ENCODE measurements at regions not wholly inside any gene's neighbourhood (a gene's known extent, or its start where the extent isn't known, plus 50 kb on each side); places are given as distances from the start of the nearest gene placed in this dataset.
"Not testable (repeated sequence)": the region's sequence is repeated elsewhere in the genome, so short reads cannot be mapped to it uniquely, and the experiment has no call there.

GRCh38 chr6:86192123-86192522 is 549.4 kb upstream of the SYNCRIP start:
- Histone ChIP-seq H4K20me1 (ENCODE audit: low read length) (no peaks in the 10 kb centered on the region), H3K4me1 (ENCODE audit: insufficient read depth, low read length) (no peaks in the 10 kb centered on the region), H2AFZ (ENCODE audit: low read length) (no peak overlapping the region), H3K9me2 (replicated peaks; ENCODE audit: low read length) (no peaks in the 10 kb centered on the region), H3K27me3 (ENCODE audit: low read length) (no peaks in the 10 kb centered on the region), H3K4me2 (ENCODE audit: low read length) (no peak overlapping the region), H3K9ac (ENCODE audit: low read length) (no peak overlapping the region), H3K36me3 (ENCODE audit: low read depth, low read length) (no peaks in the 10 kb centered on the region), H3K27ac (ENCODE audit: low read length) (no peak overlapping the region), H3F3A (ENCODE audit: low read length, unreplicated experiment) (no peaks in the 10 kb centered on the region), H3K79me2 (ENCODE audit: low read length) (no peaks in the 10 kb centered on the region), H3K4me3 (ENCODE audit: low read length) (no peak overlapping the region), H3K9me3 (ENCODE audit: low read length) (no peaks in the 10 kb centered on the region)
- BruUV-seq (replicated peaks): no TSS peak
- intact Hi-C loops (cut with micrococcal nuclease): loop anchor here (1.0 to 5.0 kb wide), 3 partner anchors 269 to 435 kb away; no protein-coding TSS in a partner anchor
- ChIA-PET POLR2A (ENCODE audit: unreplicated experiment) (no interaction called here), CTCF (no interaction called here)
- ATAC-seq (peak; percentile 63; the same call in 1 of the 2 replicates), DNase-seq (peak; percentile 42)
- TF ChIP-seq CTCF (conservative IDR thresholded peaks at IDR 0.05; ENCODE audit: low read depth, low read length) (peak; percentile 58), EZH2 (IDR thresholded peaks at IDR 0.05; ENCODE audit: low read length, unreplicated experiment) (no peak)

- H3K27me3 ChIP-seq (ENCODE audit: low read length); H2AFZ ChIP-seq (ENCODE audit: low read length); H3K79me2 ChIP-seq (ENCODE audit: low read length); H3K4me1 ChIP-seq (ENCODE audit: insufficient read depth, low read length); H3K4me3 ChIP-seq (ENCODE audit: low read length); CTCF ChIA-PET; H4K20me1 ChIP-seq (ENCODE audit: low read length); POLR2A ChIA-PET (ENCODE audit: unreplicated experiment); H3K27ac ChIP-seq (ENCODE audit: low read length); H3K4me2 ChIP-seq (ENCODE audit: low read length); H3K36me3 ChIP-seq (ENCODE audit: low read depth, low read length); H3K9me2 ChIP-seq (replicated peaks; ENCODE audit: low read length); H3F3A ChIP-seq (ENCODE audit: low read length, unreplicated experiment); H3K9me3 ChIP-seq (ENCODE audit: low read length); BruUV-seq (replicated peaks); H3K9ac ChIP-seq (ENCODE audit: low read length): not testable (repeated sequence)
- peak; percentile 31; the same call in 1 of the 2 replicates for ATAC-seq
- intact Hi-C loops (cut with micrococcal nuclease): loop anchor here (1.0 kb wide), 2 partner anchors 252 to 418 kb away; no protein-coding TSS in a partner anchor
- DNase-seq: peak; percentile 55
- TF ChIP-seq CTCF (conservative IDR thresholded peaks at IDR 0.05; ENCODE audit: low read depth, low read length): peak; percentile 39; the same call in 1 of the 2 replicates
Measured at GRCh38 chr6:86175149-86175548, 532.5 kb upstream of the SYNCRIP start.

- Histone ChIP-seq H3K4me3 (ENCODE audit: low read length) (no peak overlapping the region), H3K9me3 (ENCODE audit: low read length) (no peaks in the 10 kb centered on the region), H3K9me2 (replicated peaks; ENCODE audit: low read length) (no peaks in the 10 kb centered on the region), H3K4me1 (ENCODE audit: insufficient read depth, low read length) (no peaks in the 10 kb centered on the region), H3K79me2 (ENCODE audit: low read length) (no peaks in the 10 kb centered on the region), H3K36me3 (ENCODE audit: low read depth, low read length) (no peaks in the 10 kb centered on the region), H2AFZ (ENCODE audit: low read length) (no peak overlapping the region), H3K9ac (ENCODE audit: low read length) (no peak overlapping the region), H3K4me2 (ENCODE audit: low read length) (no peak overlapping the region), H3K27ac (ENCODE audit: low read length) (no peak overlapping the region), H3F3A (ENCODE audit: low read length, unreplicated experiment) (no peaks in the 10 kb centered on the region), H3K27me3 (ENCODE audit: low read length) (no peaks in the 10 kb centered on the region), H4K20me1 (ENCODE audit: low read length) (no peaks in the 10 kb centered on the region)
- ATAC-seq (no peak), DNase-seq (no peak)
- CTCF ChIA-PET: no interaction called here
- intact Hi-C loops (cut with micrococcal nuclease): no loop called here
- BruUV-seq (replicated peaks): no TSS peak
- TF ChIP-seq EZH2 (IDR thresholded peaks at IDR 0.05; ENCODE audit: low read length, unreplicated experiment): no peak
- no peak for TF ChIP-seq EZH2phosphoT487 (IDR thresholded peaks at IDR 0.05; ENCODE audit: borderline replicate concordance, low read length)
- TF ChIP-seq CTCF (conservative IDR thresholded peaks at IDR 0.05; ENCODE audit: low read depth, low read length): no peak
- POLR2A ChIA-PET (ENCODE audit: unreplicated experiment): no interaction called here
Measured at GRCh38 chr6:86154852-86155251, 512.2 kb upstream of the SYNCRIP start.

Data from PC-3 (cell line).